ENCODE measurements at regions not wholly inside any gene's neighbourhood (a gene's known extent, or its start where the extent isn't known, plus 50 kb on each side); places are given as distances from the start of the nearest gene placed in this dataset.
A peak's percentile ranks its signal among the peaks of the same experiment; 100 is the strongest.

DNA sequence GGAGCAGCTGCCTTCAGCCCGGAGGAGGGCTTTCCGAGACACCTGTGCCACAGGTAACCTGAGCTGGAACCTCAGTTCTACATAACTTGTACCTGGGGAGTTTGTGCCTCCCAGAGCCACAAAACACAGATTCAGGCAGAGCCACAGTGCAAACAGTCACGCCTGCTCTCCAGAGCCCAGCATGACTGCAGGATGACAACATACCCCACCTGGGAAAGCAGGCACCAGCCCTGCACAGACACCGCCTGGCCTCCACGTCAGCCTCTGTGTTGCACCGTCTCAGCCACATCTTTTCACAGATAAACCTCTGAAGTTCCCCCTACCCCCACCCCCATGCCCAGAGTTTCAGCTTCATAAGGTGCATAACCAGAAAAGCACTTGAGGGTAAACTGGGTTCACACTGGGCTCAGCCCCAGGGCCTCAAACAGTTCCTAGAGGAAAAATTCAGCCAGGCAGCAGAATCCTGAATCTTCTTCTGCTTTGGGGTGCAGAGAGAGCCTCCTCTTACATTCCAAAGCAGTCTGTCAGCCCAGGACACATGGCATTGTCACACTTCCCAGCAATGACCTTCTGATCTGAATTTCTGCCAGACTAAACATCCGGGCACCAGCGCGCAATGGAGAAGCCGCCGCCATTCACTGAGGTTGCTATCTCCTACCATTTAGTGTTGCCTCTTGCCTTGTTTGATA is 229.5 kb downstream of the TOMM20 start:
- Mint-ChIP-seq H3K4me1 (ENCODE audit: low read depth) (peaks cover 15% of the 10 kb centered on the region), H3K36me3 (ENCODE audit: low read depth) (no peaks in the 10 kb centered on the region), H3K9me3 (no peaks in the 10 kb centered on the region), H3K27ac (no peak overlapping the region), H3K27me3 (no peaks in the 10 kb centered on the region), H3K4me3 (no peak overlapping the region)
- TF ChIP-seq, protein P1, sequence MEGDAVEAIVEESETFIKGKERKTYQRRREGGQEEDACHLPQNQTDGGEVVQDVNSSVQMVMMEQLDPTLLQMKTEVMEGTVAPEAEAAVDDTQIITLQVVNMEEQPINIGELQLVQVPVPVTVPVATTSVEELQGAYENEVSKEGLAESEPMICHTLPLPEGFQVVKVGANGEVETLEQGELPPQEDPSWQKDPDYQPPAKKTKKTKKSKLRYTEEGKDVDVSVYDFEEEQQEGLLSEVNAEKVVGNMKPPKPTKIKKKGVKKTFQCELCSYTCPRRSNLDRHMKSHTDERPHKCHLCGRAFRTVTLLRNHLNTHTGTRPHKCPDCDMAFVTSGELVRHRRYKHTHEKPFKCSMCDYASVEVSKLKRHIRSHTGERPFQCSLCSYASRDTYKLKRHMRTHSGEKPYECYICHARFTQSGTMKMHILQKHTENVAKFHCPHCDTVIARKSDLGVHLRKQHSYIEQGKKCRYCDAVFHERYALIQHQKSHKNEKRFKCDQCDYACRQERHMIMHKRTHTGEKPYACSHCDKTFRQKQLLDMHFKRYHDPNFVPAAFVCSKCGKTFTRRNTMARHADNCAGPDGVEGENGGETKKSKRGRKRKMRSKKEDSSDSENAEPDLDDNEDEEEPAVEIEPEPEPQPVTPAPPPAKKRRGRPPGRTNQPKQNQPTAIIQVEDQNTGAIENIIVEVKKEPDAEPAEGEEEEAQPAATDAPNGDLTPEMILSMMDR (IDR thresholded peaks at IDR 0.05): no peak
- DNase-seq (peak; percentile 16), ATAC-seq (peak; percentile 20)
- CTCF ChIA-PET: no interaction called here
- POLR2A ChIA-PET: interaction anchor here (0.6 kb wide), 1 partner anchor 67 kb away, joined by 3 read pairs; no protein-coding TSS in a partner anchor
- intact Hi-C loops (cut with micrococcal nuclease): no loop called here

DNA sequence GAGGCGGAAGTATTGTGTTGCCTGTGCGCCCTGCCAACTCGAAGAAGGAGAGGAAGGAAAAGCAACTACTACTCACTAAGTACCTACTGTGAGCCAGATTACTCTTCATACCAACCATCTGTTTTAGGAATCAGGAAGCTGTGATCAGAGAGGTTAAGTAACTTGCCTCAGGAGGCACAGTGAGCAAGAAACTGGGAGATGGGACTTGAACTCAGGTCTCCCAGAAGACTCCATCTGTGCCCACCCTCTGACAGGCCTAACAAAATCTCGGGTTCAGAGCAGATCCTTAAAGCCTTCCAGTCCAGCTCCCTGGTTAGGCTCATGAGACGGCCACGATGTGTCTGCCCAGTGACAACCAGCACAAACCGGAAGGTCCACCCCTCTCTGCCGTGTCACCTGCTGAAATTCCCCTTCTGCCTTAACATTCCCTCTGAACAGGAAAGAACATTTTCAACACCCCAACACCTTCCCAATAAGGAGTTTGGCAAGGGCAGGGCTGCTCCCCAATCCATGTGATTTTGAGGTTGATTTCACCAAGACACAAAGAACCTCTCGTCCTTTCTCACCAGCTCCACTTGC is 230.1 kb downstream of the TOMM20 start:
- no peaks in the 10 kb centered on the region for H3K27me3 Mint-ChIP-seq
- H3K27ac Mint-ChIP-seq: no peak overlapping the region
- CTCF ChIA-PET: no interaction called here

DNA sequence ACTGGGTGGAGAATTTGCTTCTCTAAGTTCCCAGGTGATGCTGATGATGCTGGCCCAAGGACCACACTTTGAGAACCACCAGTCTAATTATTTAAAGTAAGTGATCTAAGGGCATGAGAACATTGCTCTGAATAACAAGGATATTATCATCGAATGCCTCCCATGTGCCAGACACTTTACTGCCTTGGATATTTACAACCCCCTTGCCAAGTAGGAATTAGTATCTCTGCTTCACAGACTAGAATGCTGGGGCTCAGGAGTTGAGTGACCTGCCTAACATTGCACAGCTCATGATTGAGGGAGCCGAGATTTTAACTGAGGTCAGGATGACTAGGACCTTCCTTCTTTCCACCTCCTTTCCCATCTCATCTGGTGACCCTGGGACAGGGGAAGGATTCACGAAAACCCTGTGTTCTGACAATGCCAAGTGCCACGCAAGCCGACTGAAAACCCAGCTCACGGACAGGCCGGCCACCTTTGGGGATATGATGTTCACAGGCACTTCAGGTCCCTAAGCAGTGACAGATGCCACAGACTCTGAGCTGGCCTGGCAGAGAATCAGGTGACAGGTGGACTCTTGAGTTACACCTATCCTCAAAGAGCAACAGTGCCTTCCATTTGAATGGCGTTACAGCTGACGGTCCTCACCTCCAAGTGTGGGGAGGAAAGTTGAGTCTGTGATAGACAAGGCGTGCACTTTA is 230.7 kb downstream of the TOMM20 start:
- Mint-ChIP-seq H3K4me3 (no peak overlapping the region), H3K4me1 (ENCODE audit: low read depth) (peaks cover 26% of the 10 kb centered on the region), H3K27ac (no peak overlapping the region), H3K36me3 (ENCODE audit: low read depth) (peaks cover 1% of the 10 kb centered on the region), H3K27me3 (no peaks in the 10 kb centered on the region), H3K9me3 (no peaks in the 10 kb centered on the region)
- TF ChIP-seq, protein P1 (IDR thresholded peaks at IDR 0.05): no peak
- POLR2A ChIA-PET: no interaction called here
- CTCF ChIA-PET: no interaction called here
- DNase-seq (no peak), ATAC-seq (no peak)
- intact Hi-C loops (cut with micrococcal nuclease): no loop called here

More for the DNA sequence above, 230.1 kb downstream of the TOMM20 start:
- H3K4me3 Mint-ChIP-seq: no peak overlapping the region
- no peak for DNase-seq
- H3K4me1 Mint-ChIP-seq (ENCODE audit: low read depth): peaks cover 22% of the 10 kb centered on the region
- intact Hi-C loops (cut with micrococcal nuclease): no loop called here
- no peaks in the 10 kb centered on the region for H3K9me3 Mint-ChIP-seq
- no peak for ATAC-seq
- TF ChIP-seq, protein P1 (IDR thresholded peaks at IDR 0.05): no peak
- POLR2A ChIA-PET: no interaction called here
- H3K36me3 Mint-ChIP-seq (ENCODE audit: low read depth): peaks cover 1% of the 10 kb centered on the region

DNA sequence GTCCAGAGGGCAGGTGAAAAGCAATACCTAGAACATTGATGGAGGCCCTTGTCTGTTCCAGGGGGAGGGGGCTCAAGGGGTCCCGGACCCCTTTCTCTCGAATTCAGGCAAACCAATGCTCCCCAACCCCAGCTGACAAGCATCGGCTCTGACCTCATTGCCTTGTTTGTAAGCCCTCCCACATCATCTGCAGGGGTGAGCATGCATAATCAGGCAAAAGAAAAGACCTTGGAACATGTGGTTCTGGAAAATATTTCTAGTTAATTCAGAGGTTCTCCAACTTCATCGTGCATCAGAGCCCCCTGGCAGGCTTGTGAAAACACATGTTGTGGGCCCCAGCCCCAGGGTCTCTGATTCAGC is 231.3 kb downstream of the TOMM20 start:
- Mint-ChIP-seq H3K4me1 (ENCODE audit: low read depth) (peaks cover 26% of the 10 kb centered on the region), H3K36me3 (ENCODE audit: low read depth) (peaks cover 1% of the 10 kb centered on the region), H3K27ac (no peak overlapping the region), H3K27me3 (no peaks in the 10 kb centered on the region), H3K9me3 (no peaks in the 10 kb centered on the region), H3K4me3 (no peak overlapping the region)
- intact Hi-C loops (cut with micrococcal nuclease): no loop called here
- no peak for DNase-seq
- ChIA-PET POLR2A (no interaction called here), CTCF (no interaction called here)
- TF ChIP-seq, protein P1 (IDR thresholded peaks at IDR 0.05): no peak
- ATAC-seq: no peak

Measured in activated CD8-positive, alpha-beta T cell treated with anti-CD3 and anti-CD28 coated beads for 36 hours (primary cell).